Fibroblast of villous mesenchyme (primary cell): ENCODE measurements at regions not wholly inside any gene's neighbourhood (a gene's known extent, or its start where the extent isn't known, plus 50 kb on each side); places are given as distances from the start of the nearest gene placed in this dataset.

ENCODE experiments used
- DNase-seq: peaks from one replicate; pipeline ENCODE4 v3.0.0-alpha.2; 2010; ENCODE audit warnings: low read depth
- H3K4me3 ChIP-seq: 2 replicates; pipeline ENCODE4 v1.5.1; 2011; ENCODE audit warnings: low read depth, mild to moderate bottlenecking, low read length
- TF ChIP-seq, protein P1 (sequence below): IDR thresholded peaks from 2 replicates; pipeline ENCODE4 v1.5.1; 2012; ENCODE audit warnings: low read depth, mild to moderate bottlenecking, low read length; ENCODE audit not compliant: insufficient read depth

DNA sequence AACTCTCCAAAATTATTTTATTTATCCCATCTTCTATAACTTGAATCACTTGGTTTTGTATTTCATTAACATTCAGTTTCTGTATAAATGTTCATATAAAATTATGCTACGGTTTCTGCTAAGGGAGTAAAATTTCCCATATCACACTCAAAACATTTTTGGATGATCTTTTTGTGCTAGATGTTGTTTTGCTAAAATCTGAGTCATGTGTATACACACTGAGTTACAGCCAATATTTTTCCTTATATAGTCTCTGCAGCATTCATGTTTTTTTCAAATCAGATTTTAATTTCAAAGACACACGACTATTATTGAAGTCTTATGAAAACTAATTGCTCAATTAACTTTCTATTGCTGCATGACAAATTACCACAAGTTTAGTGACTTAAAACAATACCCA, 54.3 kb upstream of the SLC2A12 start:
- no peak overlapping the region for H3K4me3 ChIP-seq
- TF ChIP-seq, protein P1, sequence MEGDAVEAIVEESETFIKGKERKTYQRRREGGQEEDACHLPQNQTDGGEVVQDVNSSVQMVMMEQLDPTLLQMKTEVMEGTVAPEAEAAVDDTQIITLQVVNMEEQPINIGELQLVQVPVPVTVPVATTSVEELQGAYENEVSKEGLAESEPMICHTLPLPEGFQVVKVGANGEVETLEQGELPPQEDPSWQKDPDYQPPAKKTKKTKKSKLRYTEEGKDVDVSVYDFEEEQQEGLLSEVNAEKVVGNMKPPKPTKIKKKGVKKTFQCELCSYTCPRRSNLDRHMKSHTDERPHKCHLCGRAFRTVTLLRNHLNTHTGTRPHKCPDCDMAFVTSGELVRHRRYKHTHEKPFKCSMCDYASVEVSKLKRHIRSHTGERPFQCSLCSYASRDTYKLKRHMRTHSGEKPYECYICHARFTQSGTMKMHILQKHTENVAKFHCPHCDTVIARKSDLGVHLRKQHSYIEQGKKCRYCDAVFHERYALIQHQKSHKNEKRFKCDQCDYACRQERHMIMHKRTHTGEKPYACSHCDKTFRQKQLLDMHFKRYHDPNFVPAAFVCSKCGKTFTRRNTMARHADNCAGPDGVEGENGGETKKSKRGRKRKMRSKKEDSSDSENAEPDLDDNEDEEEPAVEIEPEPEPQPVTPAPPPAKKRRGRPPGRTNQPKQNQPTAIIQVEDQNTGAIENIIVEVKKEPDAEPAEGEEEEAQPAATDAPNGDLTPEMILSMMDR = no peak
- no peak for DNase-seq

DNA sequence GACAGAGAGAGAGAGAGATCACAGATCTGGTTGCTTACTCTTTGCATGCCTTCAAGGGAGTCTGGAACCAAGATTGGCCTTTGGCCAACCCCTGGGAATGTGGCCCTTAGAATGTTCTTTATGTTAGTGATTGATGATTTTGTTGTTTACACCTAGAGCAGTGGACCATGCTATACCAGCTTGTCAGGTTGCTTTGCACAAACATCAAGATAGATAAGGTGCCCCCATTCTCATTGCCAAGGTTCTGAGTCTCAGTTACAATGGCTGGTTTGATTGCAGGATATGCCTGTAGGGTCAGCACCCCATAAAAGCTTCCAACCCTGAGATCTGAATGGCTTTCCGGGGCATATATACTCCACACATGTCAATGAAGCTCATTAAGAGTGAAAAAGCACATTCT, 53.5 kb upstream of the SLC2A12 start:
- TF ChIP-seq, protein P1 = no peak
- DNase-seq = no peak
- H3K4me3 ChIP-seq = no peak overlapping the region

DNA sequence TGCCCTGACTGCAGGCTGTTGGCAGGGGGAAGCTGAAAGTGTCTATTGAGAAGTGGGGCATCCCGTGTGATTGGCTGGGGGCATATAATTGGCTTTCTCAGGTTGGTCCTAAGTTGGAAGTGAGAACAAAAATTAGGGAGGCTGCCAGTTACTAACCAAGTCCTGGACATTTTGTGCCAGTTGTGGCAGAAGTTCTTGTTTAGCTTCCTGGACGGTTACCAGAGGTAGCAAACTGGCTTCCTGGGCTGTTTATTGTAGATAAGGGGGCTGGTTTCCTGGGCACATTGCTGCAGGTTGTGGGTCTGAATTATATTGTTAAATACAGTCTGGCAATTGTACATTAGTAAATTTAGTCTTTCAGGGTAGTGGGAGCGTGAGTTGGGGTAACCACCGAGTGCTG, 50.6 kb upstream of the SLC2A12 start:
- no peak for DNase-seq
- TF ChIP-seq, protein P1 = no peak
- H3K4me3 ChIP-seq = no peak overlapping the region
